Neuronal stem cell (in vitro differentiated cells): ENCODE measurements at regions not wholly inside any gene's neighbourhood (a gene's known extent, or its start where the extent isn't known, plus 50 kb on each side); places are given as distances from the start of the nearest gene placed in this dataset.

Source experiments
- DNase-seq: peaks from one replicate; pipeline ENCODE4 v3.0.0-alpha.2; 2013; ENCODE audit warnings: low spot score
- H2AFZ ChIP-seq: one replicate; pipeline ENCODE4 v1.6.1; 2013; ENCODE audit warnings: mild to moderate bottlenecking, low read length, inconsistent platforms
- H2AK5ac ChIP-seq: 2 replicates; pipeline ENCODE4 v1.6.1; 2013; ENCODE audit warnings: low read depth, mild to moderate bottlenecking, inconsistent platforms, low read length, moderate library complexity, mixed read lengths
- H2BK120ac ChIP-seq: 2 replicates; pipeline ENCODE4 v1.6.1; 2013; ENCODE audit warnings: low read depth, mild to moderate bottlenecking, inconsistent platforms, low read length, moderate library complexity, mixed read lengths
- H2BK12ac ChIP-seq: one replicate; pipeline ENCODE4 v1.6.1; 2013; ENCODE audit warnings: low read length, inconsistent platforms
- H2BK15ac ChIP-seq: 2 replicates; pipeline ENCODE4 v1.6.1; 2013; ENCODE audit warnings: mild to moderate bottlenecking, low read length, inconsistent platforms, mixed read lengths
- H2BK5ac ChIP-seq: one replicate; pipeline ENCODE4 v1.6.1; 2013; ENCODE audit warnings: inconsistent platforms, mild to moderate bottlenecking, low read length, moderate library complexity
- H3K14ac ChIP-seq: one replicate; pipeline ENCODE4 v1.6.1; 2013; ENCODE audit warnings: low read length, inconsistent platforms
- H3K18ac ChIP-seq: 2 replicates; pipeline ENCODE4 v1.6.1; 2013; ENCODE audit warnings: low read length, inconsistent platforms
- H3K23ac ChIP-seq: 2 replicates; pipeline ENCODE4 v1.6.1; 2013; ENCODE audit warnings: low read depth, mild to moderate bottlenecking, mixed read lengths, low read length, inconsistent platforms; ENCODE audit not compliant: poor library complexity
- H3K27ac ChIP-seq: replicated peaks from 3 replicates; pipeline ENCODE4 v1.5.1; 2013; ENCODE audit warnings: low read length, inconsistent platforms
- H3K27me3 ChIP-seq, 3 experiments: 2 replicates each; pipeline ENCODE4 v1.6.1; 2013; ENCODE audit warnings: low read length in 3 of 3, mild to moderate bottlenecking in 2 of 3, inconsistent platforms in 1 of 3, low read depth in 1 of 3, mixed read lengths in 1 of 3, moderate library complexity in 1 of 3; ENCODE audit not compliant: control insufficient read depth in 3 of 3, insufficient read depth in 3 of 3
- H3K36me3 ChIP-seq, 2 donors: replicated peaks in 1 of 2; 2 replicates each; pipeline ENCODE4 v1.6.1; 2013; ENCODE audit warnings: low read length in 2 of 2; ENCODE audit not compliant: control insufficient read depth in 2 of 2, insufficient read depth in 2 of 2
- H3K4ac ChIP-seq: 2 replicates; pipeline ENCODE4 v1.6.1; 2013; ENCODE audit warnings: inconsistent platforms, mild to moderate bottlenecking, low read length, moderate library complexity
- H3K4me1 ChIP-seq, 2 donors: 1 replicate in 1 of 2; 2 replicates in 1 of 2; pipeline ENCODE4 v1.6.1; 2013; ENCODE audit warnings: low read length in 2 of 2, low read depth in 1 of 2; ENCODE audit not compliant: control insufficient read depth in 2 of 2, insufficient read depth in 1 of 2
- H3K4me2 ChIP-seq: one replicate; pipeline ENCODE4 v1.6.1; 2013; ENCODE audit warnings: mild to moderate bottlenecking, low read length, inconsistent platforms; ENCODE audit not compliant: insufficient read depth, poor library complexity, severe bottlenecking
- H3K4me3 ChIP-seq, 2 donors: 2 replicates each; pipeline ENCODE4 v1.5.1; 2013; ENCODE audit warnings: low read length in 2 of 2, mild to moderate bottlenecking in 2 of 2, inconsistent platforms in 1 of 2, moderate library complexity in 1 of 2
- H3K79me1 ChIP-seq: one replicate; pipeline ENCODE4 v1.6.1; 2013; ENCODE audit warnings: low read depth, mild to moderate bottlenecking, inconsistent platforms, low read length, moderate library complexity
- H3K9ac ChIP-seq: one replicate; pipeline ENCODE4 v1.6.1; 2013; ENCODE audit warnings: mild to moderate bottlenecking, low read depth, low read length, inconsistent platforms; ENCODE audit not compliant: poor library complexity
- H3K9me3 ChIP-seq, 2 donors: replicated peaks in 1 of 2; 2 replicates each; pipeline versions ENCODE3 to v1.6.1; 2013; ENCODE audit warnings: low read length in 2 of 2, mild to moderate bottlenecking in 2 of 2, inconsistent platforms in 1 of 2, low read depth in 1 of 2, mixed read lengths in 1 of 2, moderate library complexity in 1 of 2; ENCODE audit not compliant: control insufficient read depth in 2 of 2, insufficient read depth in 1 of 2
- H4K8ac ChIP-seq: one replicate; pipeline ENCODE4 v1.6.1; 2013; ENCODE audit warnings: low read depth, mild to moderate bottlenecking, inconsistent platforms, low read length, moderate library complexity
- H4K91ac ChIP-seq: one replicate; pipeline ENCODE4 v1.6.1; 2013; ENCODE audit warnings: low read length, low read depth, mild to moderate bottlenecking, inconsistent platforms; ENCODE audit not compliant: poor library complexity
- WGBS, 2 donors: extraction: QIAGEN DNeasy Blood & Tissue Kit; methylation state at CpG; one replicate each; pipeline ENCODE4 v1.1.7; 2013; ENCODE audit warnings: missing lambda C conversion rate in 2 of 2, mixed read lengths in 1 of 2; ENCODE audit not compliant: insufficient read length in 2 of 2, insufficient replicate concordance in 1 of 2; ENCODE audit errors: extremely low coverage in 2 of 2; 5-methylcytosine and 5-hydroxymethylcytosine counted together

DNA sequence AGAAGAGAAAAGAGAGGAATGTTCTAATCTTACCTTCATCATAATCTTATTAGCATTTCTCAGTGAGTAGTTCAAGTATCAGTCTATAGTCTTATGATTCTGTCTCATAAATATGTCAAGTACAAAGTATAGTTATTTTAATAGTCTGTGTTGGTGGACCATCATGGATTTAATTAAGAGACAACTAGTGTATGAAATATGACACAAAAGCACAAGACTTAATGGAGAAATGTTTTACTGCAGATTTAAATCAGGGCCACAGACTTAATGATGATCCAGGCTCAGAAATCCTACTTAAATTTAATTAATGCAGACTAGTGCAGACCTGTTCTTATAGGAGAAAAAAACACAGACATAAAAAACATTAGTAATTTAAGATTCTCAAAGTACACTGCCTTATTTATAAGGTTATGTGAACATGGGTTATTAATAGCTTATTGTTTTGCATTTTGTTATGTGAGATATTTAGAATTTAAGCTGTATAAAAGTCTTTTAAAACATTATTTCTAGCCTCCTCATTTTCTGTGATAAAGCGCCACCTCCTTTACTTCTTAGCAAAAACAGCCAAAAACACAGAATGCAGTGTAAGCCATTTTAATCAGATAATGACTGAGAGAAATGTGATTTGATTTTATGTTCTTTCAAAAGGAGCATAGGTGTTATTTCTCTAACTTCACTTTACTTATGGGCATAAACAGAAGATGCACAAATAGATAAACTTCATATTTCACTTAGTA, 255.0 kb upstream of the SNX7 start:
- H3K79me1 ChIP-seq: no peaks in the 10 kb centered on the region
- no peak for DNase-seq
- H3K4me2 ChIP-seq: no peak overlapping the region
- peaks cover 3 to 14% of the 10 kb centered on the region in 2 donors for H3K4me1 ChIP-seq
- no peak overlapping the region for H3K9ac ChIP-seq
- no peak overlapping the region for H2AFZ ChIP-seq
- H3K9me3 ChIP-seq: no peaks in the 10 kb centered on the region
- no peaks in the 10 kb centered on the region for H3K36me3 ChIP-seq
- H2BK12ac ChIP-seq: no peak overlapping the region
- H3K4ac ChIP-seq: no peak overlapping the region
- H3K23ac ChIP-seq: no peak overlapping the region
- H3K18ac ChIP-seq: no peak overlapping the region
- H2BK120ac ChIP-seq: no peak overlapping the region
- H3K4me3 ChIP-seq: no peak overlapping the region
- H3K14ac ChIP-seq: no peak overlapping the region
- H4K8ac ChIP-seq: no peak overlapping the region
- no peaks in the 10 kb centered on the region for H3K27me3 ChIP-seq
- H4K91ac ChIP-seq: no peak overlapping the region
- no CpG with 5 or more reads among the region's 1 CpG for WGBS, 2 donors
- H2BK15ac ChIP-seq: no peak overlapping the region
- no peak overlapping the region for H2BK5ac ChIP-seq
- H2AK5ac ChIP-seq: no peak overlapping the region
- H3K27ac ChIP-seq: no peak overlapping the region

DNA sequence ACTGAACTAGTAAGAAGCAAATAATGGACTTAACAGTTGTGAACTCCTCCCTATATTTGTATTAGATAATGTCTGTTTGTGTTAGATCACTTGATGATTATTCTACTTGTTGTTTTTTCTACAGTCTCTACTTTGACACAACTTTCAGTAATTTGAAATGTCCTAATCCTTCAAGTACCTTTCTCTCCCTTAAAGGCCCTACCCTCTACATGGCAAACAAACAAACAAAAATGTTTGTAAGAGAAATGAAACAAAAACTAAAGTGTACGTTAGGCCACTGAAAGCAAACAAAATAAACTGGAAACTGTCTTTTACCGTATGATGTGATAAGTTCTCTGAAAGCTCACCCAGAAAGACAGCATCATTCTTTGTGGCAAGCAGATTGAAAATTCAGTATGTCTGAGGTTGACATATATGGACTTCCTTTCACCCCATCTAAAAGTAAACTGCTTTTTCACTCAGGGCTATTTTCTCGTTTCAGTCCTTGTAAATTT, 255.9 kb upstream of the SNX7 start:
- Histone ChIP-seq H2AK5ac (no peak overlapping the region), H4K8ac (no peak overlapping the region), H2BK12ac (no peak overlapping the region), H2BK15ac (no peak overlapping the region), H3K36me3 (no peaks in the 10 kb centered on the region), H4K91ac (no peak overlapping the region), H3K4me3 (no peak overlapping the region), H2BK5ac (no peak overlapping the region), H3K79me1 (no peaks in the 10 kb centered on the region), H2BK120ac (no peak overlapping the region), H3K9ac (no peak overlapping the region), H3K4me2 (no peak overlapping the region), H3K18ac (no peak overlapping the region), H3K4ac (no peak overlapping the region), H3K23ac (no peak overlapping the region), H3K14ac (no peak overlapping the region), H3K27me3 (no peaks in the 10 kb centered on the region), H3K4me1 (peaks cover 3 to 14% of the 10 kb centered on the region in 2 donors), H2AFZ (peak overlapping the region; percentile 66), H3K9me3 (no peaks in the 10 kb centered on the region), H3K27ac (no peak overlapping the region)
- DNase-seq: no peak
- WGBS, 2 donors: no CpG with 5 or more reads among the region's 3 CpGs

DNA sequence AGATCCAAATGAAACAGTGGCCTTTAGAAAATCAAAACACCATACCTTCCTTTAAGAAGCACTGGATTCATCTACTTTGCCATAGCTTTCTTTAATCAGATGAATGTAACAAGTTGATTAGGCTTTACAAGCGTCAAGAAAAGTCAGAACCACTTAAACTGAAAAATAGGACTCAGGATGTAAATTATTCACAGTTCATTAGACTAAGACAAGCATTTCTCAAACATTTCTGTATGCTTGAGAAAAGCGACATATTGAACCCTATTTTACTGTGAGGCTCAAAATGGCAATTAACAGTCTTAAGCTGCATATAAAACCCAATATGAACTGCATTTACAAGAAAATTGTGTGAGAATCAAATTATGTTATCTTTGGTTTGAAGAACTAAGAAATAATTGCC, 256.7 kb upstream of the SNX7 start:
- H2BK5ac ChIP-seq: no peak overlapping the region
- no peak for DNase-seq
- H3K4me1 ChIP-seq: peaks cover 3 to 14% of the 10 kb centered on the region in 2 donors
- no peak overlapping the region for H3K9ac ChIP-seq
- no peak overlapping the region for H4K8ac ChIP-seq
- H3K4ac ChIP-seq: no peak overlapping the region
- H3K9me3 ChIP-seq: no peaks in the 10 kb centered on the region
- H2AFZ ChIP-seq: peak overlapping the region; percentile 67
- WGBS, 2 donors: no CpG with 5 or more reads among the region's 2 CpGs
- H4K91ac ChIP-seq: no peak overlapping the region
- no peak overlapping the region for H3K27ac ChIP-seq
- H2BK15ac ChIP-seq: no peak overlapping the region
- H3K79me1 ChIP-seq: no peaks in the 10 kb centered on the region
- no peaks in the 10 kb centered on the region for H3K27me3 ChIP-seq
- no peak overlapping the region for H3K4me3 ChIP-seq
- no peak overlapping the region for H3K18ac ChIP-seq
- no peak overlapping the region for H2AK5ac ChIP-seq
- H3K14ac ChIP-seq: no peak overlapping the region
- H2BK120ac ChIP-seq: no peak overlapping the region
- H3K4me2 ChIP-seq: no peak overlapping the region
- H3K23ac ChIP-seq: no peak overlapping the region
- no peak overlapping the region for H2BK12ac ChIP-seq
- H3K36me3 ChIP-seq: no peaks in the 10 kb centered on the region

DNA sequence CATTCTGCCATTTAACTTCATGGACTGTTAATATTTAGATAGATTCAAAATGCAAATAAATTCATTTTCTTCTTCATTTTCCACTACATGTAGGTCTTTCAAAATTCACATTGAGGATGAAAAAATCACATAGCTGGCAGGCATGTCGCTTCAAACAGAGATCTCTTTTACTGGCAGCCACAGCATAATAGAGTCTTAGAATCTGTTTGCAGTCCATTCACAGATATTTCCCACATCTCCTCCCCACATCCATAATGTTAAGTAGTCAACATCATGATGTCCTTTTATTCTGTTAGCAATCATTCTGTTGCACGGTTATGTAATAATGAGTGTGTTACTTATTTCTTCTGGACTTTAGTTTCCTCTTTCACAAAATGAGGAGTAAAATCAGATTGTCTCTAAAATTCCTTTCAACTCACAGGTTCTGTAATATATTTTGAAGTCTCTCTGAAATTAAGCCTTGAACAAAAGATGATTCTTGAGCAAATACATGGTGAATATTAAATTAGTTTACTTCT, 257.5 kb upstream of the SNX7 start:
- Histone ChIP-seq H2AFZ (peak overlapping the region; percentile 67), H2BK120ac (no peak overlapping the region), H3K36me3 (no peaks in the 10 kb centered on the region), H2AK5ac (no peak overlapping the region), H4K91ac (no peak overlapping the region), H3K4ac (no peak overlapping the region), H3K27me3 (no peaks in the 10 kb centered on the region), H3K14ac (no peak overlapping the region), H3K9me3 (no peaks in the 10 kb centered on the region), H4K8ac (no peak overlapping the region), H3K4me1 (peaks cover 3 to 14% of the 10 kb centered on the region in 2 donors), H3K79me1 (no peaks in the 10 kb centered on the region), H2BK12ac (no peak overlapping the region), H3K9ac (no peak overlapping the region), H3K23ac (no peak overlapping the region), H2BK5ac (no peak overlapping the region), H3K4me3 (no peak overlapping the region), H3K27ac (no peak overlapping the region), H3K18ac (no peak overlapping the region), H2BK15ac (no peak overlapping the region), H3K4me2 (no peak overlapping the region)
- DNase-seq: no peak
- WGBS, 2 donors: no CpG with 5 or more reads among the region's 2 CpGs
